ENCODE measurements at regions not wholly inside any gene's neighbourhood (a gene's known extent, or its start where the extent isn't known, plus 50 kb on each side); places are given as distances from the start of the nearest gene placed in this dataset.

- no peak overlapping the region for H3K14ac ChIP-seq (ENCODE audit: insufficient read depth, low read length)
- H2AFZ ChIP-seq (ENCODE audit: low read length), result no peak overlapping the region
- no peaks in the 10 kb centered on the region for H3K79me2 ChIP-seq (ENCODE audit: insufficient read depth, low read length)
- H4K8ac ChIP-seq (replicated peaks; ENCODE audit: insufficient read length, low read depth, low read length), result no peak overlapping the region
- H3K4ac ChIP-seq (ENCODE audit: low read depth, low read length), result no peak overlapping the region
- no peak overlapping the region for H2BK5ac ChIP-seq (ENCODE audit: insufficient read length, low read length)
- no peaks in the 10 kb centered on the region for H4K20me1 ChIP-seq (ENCODE audit: control insufficient read depth, insufficient read depth, insufficient read length)
- H3K9me3 ChIP-seq (ENCODE audit: control insufficient read depth, low read depth, low read length), result no peaks in the 10 kb centered on the region
- Mint-ChIP-seq H3K9me3 (peaks cover 4 to 8% of the 10 kb centered on the region in 2 experiments; a peak in 1 of 5 replicates), H3K27ac (no peak overlapping the region), H3K4me3 (no peak overlapping the region), H3K4me1 (no peaks in the 10 kb centered on the region), H3K36me3 (ENCODE audit: insufficient read depth in 1 of 3, low read depth in 3 of 3) (peaks cover 0 to 6% (median 6%) of the 10 kb centered on the region in 3 experiments; a peak in 3 of 7 replicates), H3K27me3 (ENCODE audit: low read depth) (no peaks in the 10 kb centered on the region; the same call in 1 of the 2 replicates)
- H3K79me1 ChIP-seq (ENCODE audit: insufficient read depth, low read depth, low read length, poor library complexity, severe bottlenecking), result no peaks in the 10 kb centered on the region
- H3K56ac ChIP-seq (ENCODE audit: insufficient read length, low read depth, low read length), result no peak overlapping the region
- no peak overlapping the region for H2BK120ac ChIP-seq (ENCODE audit: low read depth, low read length, poor library complexity, severe bottlenecking)
- H3K4me1 ChIP-seq (ENCODE audit: insufficient read depth, low read length), result no peaks in the 10 kb centered on the region
- no peak overlapping the region for H2BK15ac ChIP-seq (ENCODE audit: low read depth, low read length)
- H2BK20ac ChIP-seq (ENCODE audit: low read depth, low read length, poor library complexity, severe bottlenecking), result no peak overlapping the region
- no peak overlapping the region for H3K27ac ChIP-seq (ENCODE audit: insufficient read length, low read depth, low read length)
- no peaks in the 10 kb centered on the region for H3K27me3 ChIP-seq (ENCODE audit: insufficient read depth, low read length)
- WGBS (ENCODE audit: extremely low coverage, insufficient read length, low lambda C conversion rate), result no CpG with 5 or more reads among the region's 3 CpGs
- no peak overlapping the region for H2AK5ac ChIP-seq (ENCODE audit: insufficient read length, low read length)
- H3K23me2 ChIP-seq (ENCODE audit: insufficient read length, low read depth, low read length, poor library complexity, severe bottlenecking), result no peaks in the 10 kb centered on the region
- H3K4me2 ChIP-seq (ENCODE audit: insufficient read depth, insufficient read length, low read length), result no peak overlapping the region
- no peak overlapping the region for H4K5ac ChIP-seq (ENCODE audit: insufficient read length, low read depth, low read length)
- H3K9ac ChIP-seq (ENCODE audit: extremely low read depth, insufficient read length, low read length), result no peak overlapping the region
- DNase-seq, result no peak
- H3T11ph ChIP-seq (ENCODE audit: low read length), result no peak overlapping the region
- H3K18ac ChIP-seq (ENCODE audit: insufficient read length, low read depth, low read length), result no peak overlapping the region
- no peak for TF ChIP-seq CTCF (conservative IDR thresholded peaks at IDR 0.05)
- H2BK12ac ChIP-seq (ENCODE audit: insufficient read length, low read depth, low read length), result no peak overlapping the region
- H3K23ac ChIP-seq (ENCODE audit: insufficient read length, low read depth, low read length), result no peak overlapping the region
- H4K91ac ChIP-seq (ENCODE audit: insufficient read length, low read depth, low read length), result no peak overlapping the region
Observed at GRCh38 chr5:42235837-42236236, 187.4 kb upstream of the GHR start.
